ENCODE measurements at regions not wholly inside any gene's neighbourhood (a gene's known extent, or its start where the extent isn't known, plus 50 kb on each side); places are given as distances from the start of the nearest gene placed in this dataset.

DNA sequence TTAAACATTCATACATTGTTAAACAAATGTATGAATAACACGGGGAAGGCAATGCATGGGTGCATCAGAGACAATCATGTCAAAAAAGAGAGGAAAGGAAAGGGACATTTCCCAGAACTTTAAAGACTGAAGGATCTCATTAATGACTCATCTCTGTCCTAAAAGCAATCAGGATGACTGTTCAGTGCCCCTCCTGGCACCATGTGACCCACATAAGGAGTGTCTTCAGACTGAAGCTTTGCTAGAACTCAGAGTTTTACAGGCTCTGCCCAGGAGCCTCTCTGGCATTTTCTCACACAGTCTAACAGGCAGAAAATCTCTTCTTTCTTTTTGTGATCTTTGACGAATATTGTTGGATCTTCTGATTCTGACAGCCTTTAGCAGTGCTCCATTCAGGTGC is 315.3 kb downstream of the OTUD1 start:
- Histone ChIP-seq H3K27ac (ENCODE audit: low read depth, low read length) (no peak overlapping the region), H3K36me3 (ENCODE audit: control insufficient read depth in 2 of 3, insufficient read depth in 3 of 3, low read length in 3 of 3) (no peaks in the 10 kb centered on the region), H3K4me1 (ENCODE audit: control insufficient read depth in 2 of 2, insufficient read depth in 2 of 2, low read length in 2 of 2) (no peaks in the 10 kb centered on the region), H3K27me3 (ENCODE audit: control insufficient read depth in 2 of 2, insufficient read depth in 2 of 2, low read length in 2 of 2) (no peaks in the 10 kb centered on the region), H3K4me3 (ENCODE audit: low read length) (no peak overlapping the region), H3K9me3 (ENCODE audit: control insufficient read depth in 2 of 3, low read length in 3 of 3) (no peaks in the 10 kb centered on the region)
- Mint-ChIP-seq H3K4me1 (no peaks in the 10 kb centered on the region), H3K27ac (no peak overlapping the region), H3K36me3 (no peaks in the 10 kb centered on the region), H3K9me3 (no peaks in the 10 kb centered on the region), H3K27me3 (peaks cover 0 to 32% (median 11%) of the 10 kb centered on the region in 5 donors), H3K4me3 (no peak overlapping the region)
- CTCF ChIA-PET, result no interaction called here
- ATAC-seq, result no peak
- intact Hi-C loops (cut with micrococcal nuclease), result no loop called here
- POLR2A ChIA-PET, result no interaction called here
- no peak for DNase-seq

DNA sequence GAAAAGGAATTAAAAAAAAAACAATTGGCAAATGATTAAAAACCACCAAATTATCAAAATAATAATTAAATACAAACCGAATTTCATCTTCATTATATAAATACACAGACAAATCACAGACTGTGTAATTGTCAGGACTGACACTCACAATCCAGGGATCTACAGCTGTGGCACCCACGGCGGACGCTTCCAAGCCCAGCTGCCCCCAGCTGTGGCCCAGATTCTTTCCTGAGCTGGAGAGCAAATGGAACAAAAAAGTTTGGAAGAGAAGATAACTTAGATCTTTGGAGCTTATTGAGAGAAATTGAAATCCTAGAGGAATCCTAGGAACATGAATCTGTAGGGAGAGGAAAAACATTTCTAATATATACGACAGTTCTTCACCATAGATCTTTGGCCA is 316.1 kb downstream of the OTUD1 start:
- Histone ChIP-seq H3K9me3 (ENCODE audit: control insufficient read depth in 2 of 3, low read length in 3 of 3) (no peaks in the 10 kb centered on the region), H3K27ac (ENCODE audit: low read depth, low read length) (no peak overlapping the region), H3K27me3 (ENCODE audit: control insufficient read depth in 2 of 2, insufficient read depth in 2 of 2, low read length in 2 of 2) (no peaks in the 10 kb centered on the region), H3K36me3 (ENCODE audit: control insufficient read depth in 2 of 3, insufficient read depth in 3 of 3, low read length in 3 of 3) (no peaks in the 10 kb centered on the region), H3K4me1 (ENCODE audit: control insufficient read depth in 2 of 2, insufficient read depth in 2 of 2, low read length in 2 of 2) (no peaks in the 10 kb centered on the region), H3K4me3 (ENCODE audit: low read length) (no peak overlapping the region)
- Mint-ChIP-seq H3K4me3 (no peak overlapping the region), H3K27ac (no peak overlapping the region), H3K4me1 (no peaks in the 10 kb centered on the region), H3K9me3 (peaks cover 0 to under 1% (median 0%) of the 10 kb centered on the region in 11 donors), H3K27me3 (peaks cover 0 to 39% (median 19%) of the 10 kb centered on the region in 5 donors), H3K36me3 (no peaks in the 10 kb centered on the region)
- POLR2A ChIA-PET, result no interaction called here
- CTCF ChIA-PET, result interaction anchor here (0.6 kb wide), 1 partner anchor 45 kb away, joined by 3 read pairs; no protein-coding TSS in a partner anchor
- intact Hi-C loops (cut with micrococcal nuclease), result no loop called here
- ATAC-seq (no peak), DNase-seq (no peak)

DNA sequence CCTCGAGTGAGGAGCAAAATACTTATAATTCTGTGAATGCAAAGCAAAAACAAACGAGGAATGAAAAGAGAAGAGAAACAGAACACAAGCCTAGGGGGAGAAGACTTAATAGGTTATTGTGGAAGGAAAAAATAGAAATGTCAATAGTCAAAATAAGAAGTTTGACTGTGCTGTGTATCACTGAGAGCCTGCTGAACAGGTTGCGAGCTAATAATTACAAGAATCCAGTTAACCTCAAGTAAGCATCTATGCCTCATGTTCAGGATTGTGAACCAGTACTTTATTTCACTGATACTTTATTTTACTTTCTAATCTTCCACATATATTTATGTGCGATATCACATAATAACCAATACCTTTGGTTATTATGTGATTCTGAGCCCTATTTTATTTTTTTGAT is 316.7 kb downstream of the OTUD1 start:
- ChIA-PET CTCF (interaction anchor here (0.6 kb wide), 1 partner anchor 46 kb away, joined by 3 read pairs; no protein-coding TSS in a partner anchor), POLR2A (no interaction called here)
- DNase-seq (no peak), ATAC-seq (no peak)
- H3K36me3 ChIP-seq (ENCODE audit: control insufficient read depth in 2 of 3, insufficient read depth in 3 of 3, low read length in 3 of 3), result no peaks in the 10 kb centered on the region
- no peak overlapping the region for H3K27ac ChIP-seq (ENCODE audit: low read depth, low read length)
- H3K4me1 ChIP-seq (ENCODE audit: control insufficient read depth in 2 of 2, insufficient read depth in 2 of 2, low read length in 2 of 2), result no peaks in the 10 kb centered on the region
- Mint-ChIP-seq H3K4me3 (no peak overlapping the region), H3K27me3 (peaks cover 0 to 45% (median 22%) of the 10 kb centered on the region in 5 donors), H3K9me3 (peaks cover 0 to 4% (median 0%) of the 10 kb centered on the region in 11 donors), H3K27ac (no peak overlapping the region), H3K4me1 (no peaks in the 10 kb centered on the region), H3K36me3 (no peaks in the 10 kb centered on the region)
- H3K4me3 ChIP-seq (ENCODE audit: low read length), result no peak overlapping the region
- no peaks in the 10 kb centered on the region for H3K27me3 ChIP-seq (ENCODE audit: control insufficient read depth in 2 of 2, insufficient read depth in 2 of 2, low read length in 2 of 2)
- no peaks in the 10 kb centered on the region for H3K9me3 ChIP-seq (ENCODE audit: control insufficient read depth in 2 of 3, low read length in 3 of 3)
- intact Hi-C loops (cut with micrococcal nuclease), result no loop called here

DNA sequence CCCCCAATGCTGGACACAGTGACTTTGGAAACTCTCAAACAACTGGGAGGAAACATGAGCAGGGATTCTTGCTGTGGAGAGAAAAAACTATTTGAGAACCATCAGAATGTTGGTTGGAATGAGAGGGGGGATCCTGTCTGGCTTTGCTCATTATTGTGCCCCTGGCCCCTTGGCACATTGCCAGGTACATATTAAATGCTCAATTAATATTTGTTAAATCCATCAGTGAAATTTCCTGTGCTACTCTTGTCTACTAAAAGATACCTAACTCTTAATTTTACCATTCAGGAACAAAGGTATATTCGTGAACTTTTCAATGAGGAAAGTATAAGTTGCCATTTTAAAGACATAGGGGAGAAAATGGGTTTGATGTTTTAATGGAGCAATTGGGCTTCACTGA is 329.4 kb downstream of the OTUD1 start:
- POLR2A ChIA-PET, result no interaction called here
- Mint-ChIP-seq H3K27ac (no peak overlapping the region), H3K4me1 (no peaks in the 10 kb centered on the region), H3K36me3 (no peaks in the 10 kb centered on the region), H3K4me3 (no peak overlapping the region), H3K27me3 (peaks cover 0 to 5% (median 0%) of the 10 kb centered on the region in 5 donors), H3K9me3 (peaks cover 5 to 34% (median 12%) of the 10 kb centered on the region in 11 donors)
- H3K27ac ChIP-seq (ENCODE audit: low read depth, low read length), result no peak overlapping the region
- intact Hi-C loops (cut with micrococcal nuclease), result no loop called here
- H3K9me3 ChIP-seq (ENCODE audit: control insufficient read depth in 2 of 3, low read length in 3 of 3), result no peaks in the 10 kb centered on the region
- no peak for ATAC-seq
- H3K36me3 ChIP-seq (ENCODE audit: control insufficient read depth in 2 of 3, insufficient read depth in 3 of 3, low read length in 3 of 3), result no peaks in the 10 kb centered on the region
- DNase-seq, result no peak
- CTCF ChIA-PET, result no interaction called here
- no peaks in the 10 kb centered on the region for H3K4me1 ChIP-seq (ENCODE audit: control insufficient read depth in 2 of 2, insufficient read depth in 2 of 2, low read length in 2 of 2)
- H3K4me3 ChIP-seq (ENCODE audit: low read length), result no peak overlapping the region
- H3K27me3 ChIP-seq (ENCODE audit: control insufficient read depth in 2 of 2, insufficient read depth in 2 of 2, low read length in 2 of 2), result no peaks in the 10 kb centered on the region

DNA sequence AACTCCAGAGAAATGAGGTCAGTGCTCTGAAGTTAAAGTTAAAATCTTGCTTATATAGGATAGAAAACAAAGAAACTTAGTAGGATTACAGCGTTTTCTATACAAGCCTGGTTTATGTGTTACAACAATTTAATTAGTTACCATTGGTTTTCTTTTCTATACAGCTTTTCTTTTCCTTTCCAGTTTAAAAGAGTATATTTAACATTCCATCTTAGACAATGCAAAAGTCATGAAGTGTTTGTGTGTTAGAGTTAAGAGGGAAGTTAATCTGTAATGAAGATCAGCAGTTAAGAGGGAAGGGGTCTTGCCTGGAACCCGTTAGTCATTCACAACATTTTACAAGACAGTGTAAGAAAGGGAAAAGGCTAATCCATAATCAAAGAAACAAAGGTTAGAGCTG is 338.3 kb downstream of the OTUD1 start:
- CTCF ChIA-PET, result no interaction called here
- Histone ChIP-seq H3K27ac (ENCODE audit: low read depth, low read length) (no peak overlapping the region), H3K4me3 (ENCODE audit: low read length) (no peak overlapping the region), H3K36me3 (ENCODE audit: control insufficient read depth in 2 of 3, insufficient read depth in 3 of 3, low read length in 3 of 3) (no peaks in the 10 kb centered on the region), H3K9me3 (ENCODE audit: control insufficient read depth in 2 of 3, low read length in 3 of 3) (no peaks in the 10 kb centered on the region), H3K27me3 (ENCODE audit: control insufficient read depth in 2 of 2, insufficient read depth in 2 of 2, low read length in 2 of 2) (no peaks in the 10 kb centered on the region), H3K4me1 (ENCODE audit: control insufficient read depth in 2 of 2, insufficient read depth in 2 of 2, low read length in 2 of 2) (no peaks in the 10 kb centered on the region)
- intact Hi-C loops (cut with micrococcal nuclease), result no loop called here
- Mint-ChIP-seq H3K4me3 (no peak overlapping the region), H3K36me3 (no peaks in the 10 kb centered on the region), H3K9me3 (peaks cover 0 to 5% (median 0%) of the 10 kb centered on the region in 11 donors), H3K4me1 (no peaks in the 10 kb centered on the region), H3K27me3 (no peaks in the 10 kb centered on the region), H3K27ac (no peak overlapping the region)
- ATAC-seq, result no peak
- no peak for DNase-seq
- POLR2A ChIA-PET, result no interaction called here

DNA sequence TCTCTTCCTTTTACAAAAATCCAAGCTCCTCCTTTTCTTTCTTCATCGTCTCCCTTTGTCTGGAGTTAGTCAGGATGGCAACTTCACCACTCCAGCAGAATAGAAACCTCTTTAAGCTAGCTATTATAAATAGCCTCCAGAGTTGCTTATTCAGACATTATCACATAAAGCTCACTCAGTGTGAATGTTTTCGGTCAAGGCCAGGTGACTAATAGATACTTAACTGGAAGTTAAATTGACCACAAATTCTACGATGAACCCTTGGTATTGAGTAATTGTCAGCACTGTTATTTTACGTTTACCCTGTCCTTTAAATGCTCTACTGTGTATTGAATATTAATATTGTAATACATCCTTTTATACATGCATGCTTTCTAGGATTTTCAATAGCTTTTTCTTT is 340.4 kb downstream of the OTUD1 start:
- Histone ChIP-seq H3K9me3 (ENCODE audit: control insufficient read depth in 2 of 3, low read length in 3 of 3) (no peaks in the 10 kb centered on the region), H3K27me3 (ENCODE audit: control insufficient read depth in 2 of 2, insufficient read depth in 2 of 2, low read length in 2 of 2) (no peaks in the 10 kb centered on the region), H3K4me1 (ENCODE audit: control insufficient read depth in 2 of 2, insufficient read depth in 2 of 2, low read length in 2 of 2) (no peaks in the 10 kb centered on the region), H3K4me3 (ENCODE audit: low read length) (no peak overlapping the region), H3K36me3 (ENCODE audit: control insufficient read depth in 2 of 3, insufficient read depth in 3 of 3, low read length in 3 of 3) (no peaks in the 10 kb centered on the region), H3K27ac (ENCODE audit: low read depth, low read length) (no peak overlapping the region)
- CTCF ChIA-PET, result no interaction called here
- no peaks in the 10 kb centered on the region for H3K36me3 Mint-ChIP-seq
- H3K27ac Mint-ChIP-seq, result no peak overlapping the region
- no peaks in the 10 kb centered on the region for H3K4me1 Mint-ChIP-seq
- intact Hi-C loops (cut with micrococcal nuclease), result no loop called here
- ATAC-seq (no peak), DNase-seq (no peak)
- no peak overlapping the region for H3K4me3 Mint-ChIP-seq
- peaks cover 0 to 10% (median 0%) of the 10 kb centered on the region in 5 donors for H3K27me3 Mint-ChIP-seq
- POLR2A ChIA-PET, result no interaction called here
- H3K9me3 Mint-ChIP-seq, result peaks cover 0 to 3% (median 0%) of the 10 kb centered on the region in 11 donors

DNA sequence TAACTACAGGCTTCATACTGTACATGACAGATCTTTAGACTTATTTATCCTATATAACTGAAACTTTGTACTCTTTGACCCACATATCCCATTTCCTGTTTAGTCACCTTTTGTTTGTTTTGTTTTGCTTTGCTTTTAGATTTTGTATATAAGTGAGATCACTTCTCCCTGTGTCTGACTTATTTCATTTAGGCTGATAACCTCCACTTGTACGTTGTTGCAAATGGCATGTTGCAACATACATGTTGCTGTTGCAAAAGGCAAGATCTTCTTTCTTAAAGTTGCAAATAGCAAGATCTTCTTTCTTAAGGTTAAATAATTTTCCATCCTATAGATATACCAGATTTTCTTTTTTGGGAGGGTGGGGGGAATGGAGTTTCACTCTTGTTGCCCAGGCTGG is 341.5 kb downstream of the OTUD1 start:
- Mint-ChIP-seq H3K4me1 (no peaks in the 10 kb centered on the region), H3K9me3 (peaks cover 0 to 3% (median 0%) of the 10 kb centered on the region in 11 donors), H3K27ac (no peak overlapping the region), H3K27me3 (peaks cover 0 to 20% (median 2%) of the 10 kb centered on the region in 5 donors), H3K4me3 (no peak overlapping the region), H3K36me3 (no peaks in the 10 kb centered on the region)
- no peaks in the 10 kb centered on the region for H3K9me3 ChIP-seq (ENCODE audit: control insufficient read depth in 2 of 3, low read length in 3 of 3)
- ATAC-seq, result no peak
- no peak overlapping the region for H3K4me3 ChIP-seq (ENCODE audit: low read length)
- ChIA-PET POLR2A (no interaction called here), CTCF (no interaction called here)
- H3K27me3 ChIP-seq (ENCODE audit: control insufficient read depth in 2 of 2, insufficient read depth in 2 of 2, low read length in 2 of 2), result no peaks in the 10 kb centered on the region
- intact Hi-C loops (cut with micrococcal nuclease), result no loop called here
- no peak overlapping the region for H3K27ac ChIP-seq (ENCODE audit: low read depth, low read length)
- DNase-seq, result no peak
- no peaks in the 10 kb centered on the region for H3K36me3 ChIP-seq (ENCODE audit: control insufficient read depth in 2 of 3, insufficient read depth in 3 of 3, low read length in 3 of 3)
- no peaks in the 10 kb centered on the region for H3K4me1 ChIP-seq (ENCODE audit: control insufficient read depth in 2 of 2, insufficient read depth in 2 of 2, low read length in 2 of 2)
